Upper lobe of right lung (tissue), 1 donor: ENCODE measurements at regions not wholly inside any gene's neighbourhood (a gene's known extent, or its start where the extent isn't known, plus 50 kb on each side); places are given as distances from the start of the nearest gene placed in this dataset.

Experiments used
- ATAC-seq: fragments of 200-7000 bp; cut with Tn5 transposase; one replicate; pipeline ENCODE4 v1.9.1; 2020; ENCODE audit warnings: mild to moderate bottlenecking, moderate library complexity
- DNase-seq: peaks from one replicate; pipeline ENCODE4 v3.0.0-alpha.2; 2020
- H3K27ac ChIP-seq: fragments of 200-600 bp; one replicate; pipeline ENCODE4 v1.8.0; 2022
- H3K27me3 ChIP-seq: fragments of 200-600 bp; one replicate; pipeline ENCODE4 v1.8.0; 2022; ENCODE audit warnings: mild to moderate bottlenecking
- H3K36me3 ChIP-seq: fragments of 200-600 bp; one replicate; pipeline ENCODE4 v1.8.0; 2022
- H3K4me1 ChIP-seq: fragments of 200-600 bp; one replicate; pipeline ENCODE4 v1.8.0; 2022
- H3K4me3 ChIP-seq: fragments of 200-600 bp; one replicate; pipeline ENCODE4 v1.8.0; 2022; ENCODE audit warnings: mild to moderate bottlenecking
- H3K9me3 ChIP-seq: fragments of 200-600 bp; one replicate; pipeline ENCODE4 v1.8.0; 2022
- CTCF ChIP-seq: fragments of 200-600 bp; IDR thresholded peaks from one replicate; pipeline ENCODE4 v1.8.0; 2022; ENCODE audit warnings: antibody characterized with exemption
- intact Hi-C: fragments of 100-400 bp; cut with DNase I; formaldehyde crosslinking; loops from one replicate; pipeline ENCODE4 v1.11.0; 2022
- donor health status: DM: no; HTN: yes; CAD: no; lungs with severe emphysema.

GRCh38 chr12:107610021-107610859 lies 75.4 kb upstream of the PWP1 start:
- Histone ChIP-seq H3K9me3 (no peaks in the 10 kb centered on the region), H3K27me3 (no peaks in the 10 kb centered on the region), H3K36me3 (no peaks in the 10 kb centered on the region), H3K4me3 (no peak overlapping the region), H3K4me1 (no peaks in the 10 kb centered on the region), H3K27ac (no peak overlapping the region)
- no peak for ATAC-seq
- peak; percentile 40 for TF ChIP-seq CTCF
- intact Hi-C loops: no loop called here
- DNase-seq: no peak

- intact Hi-C loops: no loop called here
- no peaks in the 10 kb centered on the region for H3K9me3 ChIP-seq
- no peaks in the 10 kb centered on the region for H3K27me3 ChIP-seq
- H3K27ac ChIP-seq: no peak overlapping the region
- DNase-seq (no peak), ATAC-seq (no peak)
- H3K4me1 ChIP-seq: no peaks in the 10 kb centered on the region
- H3K36me3 ChIP-seq: no peaks in the 10 kb centered on the region
- TF ChIP-seq CTCF: no peak
- H3K4me3 ChIP-seq: no peak overlapping the region
Observed at GRCh38 chr12:107612508-107612907, 73.1 kb upstream of the PWP1 start.

GRCh38 chr12:107616941-107617340 lies 68.7 kb upstream of the PWP1 start:
- H3K4me3 ChIP-seq: no peak overlapping the region
- TF ChIP-seq CTCF: no peak
- H3K9me3 ChIP-seq: no peaks in the 10 kb centered on the region
- intact Hi-C loops: no loop called here
- ATAC-seq: no peak
- H3K27ac ChIP-seq: no peak overlapping the region
- H3K4me1 ChIP-seq: no peaks in the 10 kb centered on the region
- H3K36me3 ChIP-seq: no peaks in the 10 kb centered on the region
- DNase-seq: no peak
- H3K27me3 ChIP-seq: no peaks in the 10 kb centered on the region

GRCh38 chr12:107618106-107618505 lies 67.5 kb upstream of the PWP1 start:
- no peak for TF ChIP-seq CTCF
- Histone ChIP-seq H3K4me1 (no peaks in the 10 kb centered on the region), H3K9me3 (no peaks in the 10 kb centered on the region), H3K4me3 (no peak overlapping the region), H3K27ac (no peak overlapping the region), H3K36me3 (no peaks in the 10 kb centered on the region), H3K27me3 (no peaks in the 10 kb centered on the region)
- intact Hi-C loops: no loop called here
- DNase-seq (no peak), ATAC-seq (no peak)

GRCh38 chr12:107619831-107620230 lies 65.8 kb upstream of the PWP1 start:
- H3K9me3 ChIP-seq: no peaks in the 10 kb centered on the region
- H3K27ac ChIP-seq: no peak overlapping the region
- no peaks in the 10 kb centered on the region for H3K4me1 ChIP-seq
- intact Hi-C loops: no loop called here
- no peak for ATAC-seq
- TF ChIP-seq CTCF: no peak
- DNase-seq: no peak
- no peak overlapping the region for H3K4me3 ChIP-seq
- no peaks in the 10 kb centered on the region for H3K36me3 ChIP-seq
- no peaks in the 10 kb centered on the region for H3K27me3 ChIP-seq

GRCh38 chr12:107622001-107622400 lies 63.6 kb upstream of the PWP1 start:
- H3K27me3 ChIP-seq: no peaks in the 10 kb centered on the region
- intact Hi-C loops: no loop called here
- TF ChIP-seq CTCF: peak; percentile 46
- no peak for ATAC-seq
- no peaks in the 10 kb centered on the region for H3K9me3 ChIP-seq
- no peaks in the 10 kb centered on the region for H3K36me3 ChIP-seq
- no peak for DNase-seq
- H3K4me3 ChIP-seq: no peak overlapping the region
- no peak overlapping the region for H3K27ac ChIP-seq
- no peaks in the 10 kb centered on the region for H3K4me1 ChIP-seq
